HG03442 (cell line): ENCODE measurements at regions not wholly inside any gene's neighbourhood (a gene's known extent, or its start where the extent isn't known, plus 50 kb on each side); places are given as distances from the start of the nearest gene placed in this dataset.
"Not testable (repeated sequence)": the region's sequence is repeated elsewhere in the genome, so short reads cannot be mapped to it uniquely, and the experiment has no call there.

Experiments used
- ATAC-seq: cut with Tn5 transposase; IDR thresholded peaks from one replicate; pipeline ENCODE4 v1.9.1; 2021; ENCODE audit warnings: mild to moderate bottlenecking, moderate library complexity; ENCODE audit not compliant: unreplicated experiment

- no peak for ATAC-seq
Measured at GRCh38 chr4:138636781-138637180, 378.8 kb upstream of the NOCT start.

GRCh38 chr4:138634915-138635314, 380.7 kb upstream of the NOCT start:
- ATAC-seq, result no peak

GRCh38 chr4:138633580-138633904, 382.0 kb upstream of the NOCT start:
- ATAC-seq, result no peak

- no peak for ATAC-seq
Measured at GRCh38 chr4:138632856-138633579, 382.6 kb upstream of the NOCT start.

GRCh38 chr4:138630666-138631065, 384.9 kb upstream of the NOCT start:
- ATAC-seq, result no peak

GRCh38 chr4:138629669-138630068, 385.9 kb upstream of the NOCT start:
- ATAC-seq, result no peak

- no peak for ATAC-seq
Measured at GRCh38 chr4:138627096-138627495, 384.9 kb upstream of the SLC7A11 start.

GRCh38 chr4:138622362-138622761, 380.2 kb upstream of the SLC7A11 start:
- not testable (repeated sequence) for ATAC-seq

GRCh38 chr4:138616775-138617174, 374.6 kb upstream of the SLC7A11 start:
- ATAC-seq, result no peak

- ATAC-seq, result no peak
Measured at GRCh38 chr4:138614398-138615142, 372.4 kb upstream of the SLC7A11 start.

GRCh38 chr4:138612428-138612827, 370.3 kb upstream of the SLC7A11 start:
- ATAC-seq, result no peak

GRCh38 chr4:138611721-138612120, 369.6 kb upstream of the SLC7A11 start:
- ATAC-seq, result no peak

- ATAC-seq, result no peak
Measured at GRCh38 chr4:138611017-138611416, 368.9 kb upstream of the SLC7A11 start.

GRCh38 chr4:138609943-138610350, 367.8 kb upstream of the SLC7A11 start:
- peak; percentile 86 for ATAC-seq

- ATAC-seq, result no peak
Measured at GRCh38 chr4:138604556-138604955, 362.4 kb upstream of the SLC7A11 start.

GRCh38 chr4:138602664-138603063, 360.5 kb upstream of the SLC7A11 start:
- no peak for ATAC-seq

- ATAC-seq, result peak; percentile 88
Measured at GRCh38 chr4:138599965-138600364, 357.8 kb upstream of the SLC7A11 start.

GRCh38 chr4:138598226-138598625, 356.1 kb upstream of the SLC7A11 start:
- no peak for ATAC-seq

- no peak for ATAC-seq
Measured at GRCh38 chr4:138596896-138597295, 354.7 kb upstream of the SLC7A11 start.

- ATAC-seq, result no peak
Measured at GRCh38 chr4:138595731-138596460, 353.7 kb upstream of the SLC7A11 start.

GRCh38 chr4:138595171-138595570, 353.0 kb upstream of the SLC7A11 start:
- no peak for ATAC-seq

GRCh38 chr4:138592796-138593195, 350.6 kb upstream of the SLC7A11 start:
- no peak for ATAC-seq
